ENCODE measurements at regions not wholly inside any gene's neighbourhood (a gene's known extent, or its start where the extent isn't known, plus 50 kb on each side); places are given as distances from the start of the nearest gene placed in this dataset.

GRCh38 chr12:77435446-77436091 lies 370.2 kb upstream of the E2F7 start:
- in situ Hi-C loops (cut with HindIII; ENCODE audit: low sequenced_read_pairs), result no loop called here

GRCh38 chr12:77433799-77434198 lies 368.4 kb upstream of the E2F7 start:
- in situ Hi-C loops (cut with HindIII; ENCODE audit: low sequenced_read_pairs), result no loop called here

- in situ Hi-C loops (cut with HindIII; ENCODE audit: low sequenced_read_pairs), result no loop called here
Observed at GRCh38 chr12:77429426-77429825, 364.1 kb upstream of the E2F7 start.

GRCh38 chr12:77421152-77421551 lies 355.8 kb upstream of the E2F7 start:
- in situ Hi-C loops (cut with HindIII; ENCODE audit: low sequenced_read_pairs), result no loop called here

- in situ Hi-C loops (cut with HindIII; ENCODE audit: low sequenced_read_pairs), result no loop called here
Observed at GRCh38 chr12:77409551-77409950, 344.2 kb upstream of the E2F7 start.

- in situ Hi-C loops (cut with HindIII; ENCODE audit: low sequenced_read_pairs), result no loop called here
Observed at GRCh38 chr12:77407931-77408330, 342.6 kb upstream of the E2F7 start.

- in situ Hi-C loops (cut with HindIII; ENCODE audit: low sequenced_read_pairs), result no loop called here
Observed at GRCh38 chr12:77406219-77406905, 341.0 kb upstream of the E2F7 start.

- in situ Hi-C loops (cut with HindIII; ENCODE audit: low sequenced_read_pairs), result no loop called here
Observed at GRCh38 chr12:77402716-77403115, 337.3 kb upstream of the E2F7 start.

- in situ Hi-C loops (cut with HindIII; ENCODE audit: low sequenced_read_pairs), result no loop called here
Observed at GRCh38 chr12:77401770-77402081, 336.4 kb upstream of the E2F7 start.

GRCh38 chr12:77401064-77401769 lies 335.8 kb upstream of the E2F7 start:
- in situ Hi-C loops (cut with HindIII; ENCODE audit: low sequenced_read_pairs), result no loop called here

GRCh38 chr12:77392467-77393088 lies 327.2 kb upstream of the E2F7 start:
- in situ Hi-C loops (cut with HindIII; ENCODE audit: low sequenced_read_pairs), result no loop called here

- in situ Hi-C loops (cut with HindIII; ENCODE audit: low sequenced_read_pairs), result no loop called here
Observed at GRCh38 chr12:77388445-77389265, 323.3 kb upstream of the E2F7 start.

- in situ Hi-C loops (cut with HindIII; ENCODE audit: low sequenced_read_pairs), result no loop called here
Observed at GRCh38 chr12:77387671-77388070, 322.3 kb upstream of the E2F7 start.

GRCh38 chr12:77387214-77387613 lies 321.8 kb upstream of the E2F7 start:
- in situ Hi-C loops (cut with HindIII; ENCODE audit: low sequenced_read_pairs), result no loop called here

GRCh38 chr12:77384941-77385340 lies 319.6 kb upstream of the E2F7 start:
- in situ Hi-C loops (cut with HindIII; ENCODE audit: low sequenced_read_pairs), result no loop called here

GRCh38 chr12:77382096-77382742 lies 316.9 kb upstream of the E2F7 start:
- in situ Hi-C loops (cut with HindIII; ENCODE audit: low sequenced_read_pairs), result no loop called here

GRCh38 chr12:77377622-77378021 lies 312.3 kb upstream of the E2F7 start:
- in situ Hi-C loops (cut with HindIII; ENCODE audit: low sequenced_read_pairs), result loop anchor here (5.0 kb wide), 1 partner anchor 55 kb away; no protein-coding TSS in a partner anchor

- in situ Hi-C loops (cut with HindIII; ENCODE audit: low sequenced_read_pairs), result loop anchor here (5.0 kb wide), 1 partner anchor 55 kb away; no protein-coding TSS in a partner anchor
Observed at GRCh38 chr12:77377116-77377515, 311.7 kb upstream of the E2F7 start.

- in situ Hi-C loops (cut with HindIII; ENCODE audit: low sequenced_read_pairs), result loop anchor here (5.0 kb wide), 1 partner anchor 52 kb away; no protein-coding TSS in a partner anchor
Observed at GRCh38 chr12:77374673-77375072, 309.3 kb upstream of the E2F7 start.

GRCh38 chr12:77372494-77372893 lies 307.1 kb upstream of the E2F7 start:
- in situ Hi-C loops (cut with HindIII; ENCODE audit: low sequenced_read_pairs), result no loop called here

Data from endothelial cell of hepatic sinusoid (primary cell).